Retina (tissue), 1 donor: ENCODE measurements at regions not wholly inside any gene's neighbourhood (a gene's known extent, or its start where the extent isn't known, plus 50 kb on each side); places are given as distances from the start of the nearest gene placed in this dataset.
"Not testable (repeated sequence)": the region's sequence is repeated elsewhere in the genome, so short reads cannot be mapped to it uniquely, and the experiment has no call there.

Source experiments
- DNase-seq: peaks from one replicate; pipeline ENCODE4 v3.0.0-alpha.2; 2016

GRCh38 chr7:10501206-10501884, 472.3 kb upstream of the PHF14 start:
- not testable (repeated sequence) for DNase-seq

- DNase-seq: no peak
These were observed 466.6 kb upstream of the PHF14 start for GRCh38 chr7:10507032-10507431.

- DNase-seq: no peak
These were observed 452.4 kb upstream of the PHF14 start for GRCh38 chr7:10521306-10521705.

GRCh38 chr7:10533429-10533828, 440.2 kb upstream of the PHF14 start:
- not testable (repeated sequence) for DNase-seq

- no peak for DNase-seq
These were observed 437.1 kb upstream of the PHF14 start for GRCh38 chr7:10536561-10536960.

- no peak for DNase-seq
These were observed 435.9 kb upstream of the PHF14 start for GRCh38 chr7:10537764-10538163.

GRCh38 chr7:10557375-10557774, 416.3 kb upstream of the PHF14 start:
- no peak for DNase-seq

- DNase-seq: no peak
These were observed 413.2 kb upstream of the PHF14 start for GRCh38 chr7:10560497-10560896.

GRCh38 chr7:10568891-10569290, 404.8 kb upstream of the PHF14 start:
- DNase-seq: no peak

GRCh38 chr7:10571759-10572158, 401.9 kb upstream of the PHF14 start:
- no peak for DNase-seq

GRCh38 chr7:10577866-10578374, 395.8 kb upstream of the PHF14 start:
- no peak for DNase-seq

- no peak for DNase-seq
These were observed 394.1 kb upstream of the PHF14 start for GRCh38 chr7:10579561-10579960.

GRCh38 chr7:10584886-10585285, 388.8 kb upstream of the PHF14 start:
- no peak for DNase-seq

- no peak for DNase-seq
These were observed 385.6 kb upstream of the PHF14 start for GRCh38 chr7:10588084-10588483.

GRCh38 chr7:10592604-10593003, 381.1 kb upstream of the PHF14 start:
- no peak for DNase-seq

- no peak for DNase-seq
These were observed 380.6 kb upstream of the PHF14 start for GRCh38 chr7:10593080-10593479.

GRCh38 chr7:10596827-10597226, 376.8 kb upstream of the PHF14 start:
- DNase-seq: no peak

- DNase-seq: no peak
These were observed 369.5 kb upstream of the PHF14 start for GRCh38 chr7:10604128-10604527.

GRCh38 chr7:10612950-10613349, 360.7 kb upstream of the PHF14 start:
- DNase-seq: no peak

- DNase-seq: no peak
These were observed 354.7 kb upstream of the PHF14 start for GRCh38 chr7:10618953-10619352.

GRCh38 chr7:10632712-10633111, 341.0 kb upstream of the PHF14 start:
- no peak for DNase-seq

GRCh38 chr7:10634239-10634638, 339.4 kb upstream of the PHF14 start:
- no peak for DNase-seq

- DNase-seq: no peak
These were observed 335.7 kb upstream of the PHF14 start for GRCh38 chr7:10637991-10638390.

- DNase-seq: no peak
These were observed 330.1 kb upstream of the PHF14 start for GRCh38 chr7:10643545-10643944.

- DNase-seq: no peak
These were observed 328.8 kb upstream of the PHF14 start for GRCh38 chr7:10644849-10645248.
